ENCODE measurements at regions not wholly inside any gene's neighbourhood (a gene's known extent, or its start where the extent isn't known, plus 50 kb on each side); places are given as distances from the start of the nearest gene placed in this dataset.

GRCh38 chr15:77554306-77555080, 78.2 kb downstream of the LINGO1 start:
- H3K4me2 ChIP-seq: no peak overlapping the region
- no peak overlapping the region for H3K4me3 ChIP-seq
- 76% methylated on average over 11 of the region's 11 CpGs for WGBS (ENCODE audit: low lambda C conversion rate, missing lambda C conversion rate)
- no peaks in the 10 kb centered on the region for H3K9me2 ChIP-seq (replicated peaks; ENCODE audit: insufficient read depth)
- H3K4me1 ChIP-seq (ENCODE audit: insufficient read depth): peaks cover 12% of the 10 kb centered on the region
- H3K36me3 ChIP-seq (replicated peaks; ENCODE audit: insufficient read depth, low read depth): no peaks in the 10 kb centered on the region
- H4K20me1 ChIP-seq (ENCODE audit: insufficient read depth, poor library complexity, severe bottlenecking): no peaks in the 10 kb centered on the region
- H3K9me3 ChIP-seq (ENCODE audit: low read depth): no peaks in the 10 kb centered on the region
- no peaks in the 10 kb centered on the region for H3K79me2 ChIP-seq
- no peak overlapping the region for H2AFZ ChIP-seq
- H3K27me3 ChIP-seq: no peaks in the 10 kb centered on the region
- H3K27ac ChIP-seq: no peak overlapping the region
- TF ChIP-seq CTCF (IDR thresholded peaks at IDR 0.05; ENCODE audit: poor library complexity) (no peak), EZH2 (IDR thresholded peaks at IDR 0.05; ENCODE audit: borderline replicate concordance) (no peak), EZH2phosphoT487 (IDR thresholded peaks at IDR 0.05; ENCODE audit: low read depth, severe bottlenecking, unreplicated experiment) (no peak)
- no peak for DNase-seq (ENCODE audit: low spot score)

- Histone ChIP-seq H3K4me2 (no peak overlapping the region), H3K27me3 (no peaks in the 10 kb centered on the region), H3K4me1 (ENCODE audit: insufficient read depth) (peaks cover 12% of the 10 kb centered on the region), H3K36me3 (replicated peaks; ENCODE audit: insufficient read depth, low read depth) (no peaks in the 10 kb centered on the region), H3K9me2 (replicated peaks; ENCODE audit: insufficient read depth) (no peaks in the 10 kb centered on the region), H3K79me2 (no peaks in the 10 kb centered on the region), H4K20me1 (ENCODE audit: insufficient read depth, poor library complexity, severe bottlenecking) (no peaks in the 10 kb centered on the region), H3K4me3 (no peak overlapping the region), H2AFZ (no peak overlapping the region), H3K9me3 (ENCODE audit: low read depth) (no peaks in the 10 kb centered on the region), H3K27ac (no peak overlapping the region)
- 89% methylated on average over 6 of the region's 6 CpGs for WGBS (ENCODE audit: low lambda C conversion rate, missing lambda C conversion rate)
- DNase-seq (ENCODE audit: low spot score): no peak
- no peak for TF ChIP-seq CTCF (IDR thresholded peaks at IDR 0.05; ENCODE audit: poor library complexity)
- no peak for TF ChIP-seq EZH2phosphoT487 (IDR thresholded peaks at IDR 0.05; ENCODE audit: low read depth, severe bottlenecking, unreplicated experiment)
- TF ChIP-seq EZH2 (IDR thresholded peaks at IDR 0.05; ENCODE audit: borderline replicate concordance): no peak
Observed at GRCh38 chr15:77553695-77554094, 79.0 kb downstream of the LINGO1 start.

- Histone ChIP-seq H4K20me1 (ENCODE audit: insufficient read depth, poor library complexity, severe bottlenecking) (no peaks in the 10 kb centered on the region), H3K9me3 (ENCODE audit: low read depth) (no peaks in the 10 kb centered on the region), H2AFZ (no peak overlapping the region), H3K27me3 (no peaks in the 10 kb centered on the region), H3K27ac (no peak overlapping the region), H3K36me3 (replicated peaks; ENCODE audit: insufficient read depth, low read depth) (no peaks in the 10 kb centered on the region), H3K4me1 (ENCODE audit: insufficient read depth) (peaks cover 12% of the 10 kb centered on the region), H3K79me2 (no peaks in the 10 kb centered on the region), H3K9me2 (replicated peaks; ENCODE audit: insufficient read depth) (no peaks in the 10 kb centered on the region), H3K4me2 (no peak overlapping the region), H3K4me3 (no peak overlapping the region)
- DNase-seq (ENCODE audit: low spot score): no peak
- WGBS (ENCODE audit: low lambda C conversion rate, missing lambda C conversion rate): 100% methylated on average over 3 of the region's 3 CpGs
- no peak for TF ChIP-seq EZH2 (IDR thresholded peaks at IDR 0.05; ENCODE audit: borderline replicate concordance)
- no peak for TF ChIP-seq EZH2phosphoT487 (IDR thresholded peaks at IDR 0.05; ENCODE audit: low read depth, severe bottlenecking, unreplicated experiment)
- TF ChIP-seq CTCF (IDR thresholded peaks at IDR 0.05; ENCODE audit: poor library complexity): no peak
Observed at GRCh38 chr15:77553257-77553656, 79.5 kb downstream of the LINGO1 start.

Data from hepatocyte (in vitro differentiated cells).